ENCODE measurements at regions not wholly inside any gene's neighbourhood (a gene's known extent, or its start where the extent isn't known, plus 50 kb on each side); places are given as distances from the start of the nearest gene placed in this dataset.

DNA sequence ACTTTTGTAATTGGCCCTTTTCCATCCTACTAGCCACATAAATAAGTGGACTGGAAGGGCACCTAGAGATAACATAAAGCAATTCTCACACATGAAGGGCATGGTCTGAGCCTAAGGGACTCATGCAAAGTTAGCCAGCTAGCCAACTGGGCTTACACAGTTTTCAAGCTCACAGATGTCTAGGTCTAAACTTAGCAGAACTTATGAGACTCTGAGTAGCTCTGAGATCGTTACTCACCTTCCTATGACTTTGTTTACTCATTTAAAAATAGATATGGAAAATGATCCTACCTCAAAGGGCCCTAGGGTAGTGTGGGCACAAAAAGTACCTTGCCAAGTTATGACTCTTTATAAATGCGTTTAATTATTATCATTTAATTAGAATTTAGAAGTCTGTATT is 410.4 kb upstream of the MPDZ start:
- WGBS, 10 experiments: 22 to 100% (median 67%) methylated on average over 1 to 2 of the region's 2 CpGs; no CpG with 5 or more reads in 1 of the 10 experiments
- peaks cover 0 to 3% of the 10 kb centered on the region in 2 donors for H3K4me1 ChIP-seq (replicated peaks in 1 of 2)
- no peak overlapping the region for H3K27ac ChIP-seq
- no peak overlapping the region for H3K4me3 ChIP-seq
- no peak for ATAC-seq (replicated peaks in 6 of 8)
- in situ Hi-C loops (cut with MboI; ENCODE audit: low pct_unique_long_range_greater_than_20kb in 2 of 9, low sequenced_read_pairs in 9 of 9, unreplicated experiment in 9 of 9): loop anchor here in 1 of 9 experiments (10.0 to 25.0 kb wide), 2 partner anchors 103 to 255 kb away; no protein-coding TSS in a partner anchor

DNA sequence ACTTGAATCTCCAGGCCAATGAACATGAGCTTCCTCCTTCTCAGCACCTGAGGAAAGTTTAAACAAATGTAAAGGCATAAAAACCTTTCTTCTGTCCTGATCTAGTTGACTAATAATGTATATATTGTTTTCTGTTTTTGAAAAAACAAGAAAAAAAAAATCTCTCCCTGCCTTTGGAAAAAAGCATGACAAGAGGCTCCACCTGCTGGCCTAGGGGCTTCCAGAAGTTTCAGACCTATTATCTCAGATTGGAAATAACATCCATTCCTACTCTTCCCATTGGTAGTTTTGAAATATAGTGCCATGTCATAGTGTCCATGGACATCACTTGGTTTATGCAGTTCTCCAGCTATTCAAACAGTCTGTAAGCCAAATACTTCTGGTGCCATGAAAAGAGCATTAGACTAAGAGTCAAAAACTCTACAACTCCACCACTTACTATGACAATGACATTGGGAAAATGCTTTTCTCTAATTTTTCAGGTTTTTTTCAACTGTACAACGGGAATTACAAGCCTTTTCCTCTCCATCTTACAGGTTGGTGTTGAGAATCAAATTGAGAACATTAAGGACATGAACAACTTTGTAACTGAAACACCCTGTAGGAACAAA is 409.6 kb upstream of the MPDZ start:
- in situ Hi-C loops (cut with MboI; ENCODE audit: low pct_unique_long_range_greater_than_20kb in 2 of 9, low sequenced_read_pairs in 9 of 9, unreplicated experiment in 9 of 9): loop anchor here in 1 of 9 experiments (25.0 kb wide), 1 partner anchor 102 kb away; no protein-coding TSS in a partner anchor
- 0 to 80% (median 47%) methylated on average over 1 of the region's 1 CpG; no CpG with 5 or more reads in 2 of the 10 experiments for whole genome bisulfite sequencing, 10 experiments
- H3K4me3 ChIP-seq: no peak overlapping the region
- peaks cover 0 to 3% of the 10 kb centered on the region in 2 donors for H3K4me1 ChIP-seq (replicated peaks in 1 of 2)
- peak in 4 of 8 experiments; percentile 18 to 50 (median 46) for ATAC-seq (replicated peaks in 6 of 8)
- H3K27ac ChIP-seq: no peak overlapping the region

DNA sequence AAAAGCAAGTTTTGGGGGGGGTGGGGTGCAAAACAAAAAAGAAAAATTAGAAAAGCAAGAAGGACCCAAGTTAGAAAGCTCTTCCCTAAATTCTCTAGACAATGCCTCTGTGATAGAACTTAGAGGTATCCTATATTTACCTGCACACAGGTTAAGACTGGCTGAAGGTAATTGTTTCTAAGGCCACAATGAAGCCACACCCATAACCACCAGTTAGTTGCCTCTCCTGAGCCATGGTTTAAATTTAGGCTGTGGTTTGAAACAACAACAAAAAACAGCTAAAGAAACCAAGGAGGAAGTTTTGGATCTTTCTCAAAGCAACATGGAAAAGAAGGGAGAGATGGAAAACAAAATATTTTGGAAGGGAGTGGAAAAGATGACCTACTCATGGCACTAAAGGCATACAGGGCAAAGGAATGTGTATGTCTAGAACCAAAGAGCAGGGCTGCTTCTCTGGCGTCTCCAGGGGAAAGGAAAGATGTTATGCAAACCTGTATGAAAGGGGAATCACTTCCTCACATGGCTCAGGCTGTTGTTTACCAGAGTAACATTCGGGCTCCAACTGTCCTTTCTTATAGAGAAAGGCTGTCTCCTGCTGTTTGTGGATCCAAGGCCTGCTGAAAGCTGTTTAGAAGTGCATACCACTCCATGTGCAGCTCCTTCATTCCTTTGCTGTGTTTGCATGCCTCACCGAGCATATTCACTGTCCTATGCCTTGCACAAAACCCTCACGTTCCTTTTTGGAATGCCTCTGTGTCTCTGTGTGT is 408.9 kb upstream of the MPDZ start:
- in situ Hi-C loops (cut with MboI; ENCODE audit: low pct_unique_long_range_greater_than_20kb in 2 of 9, low sequenced_read_pairs in 9 of 9, unreplicated experiment in 9 of 9): loop anchor here in 1 of 9 experiments (25.0 kb wide), 1 partner anchor 101 kb away; no protein-coding TSS in a partner anchor
- peaks cover 0 to 3% of the 10 kb centered on the region in 2 donors for H3K4me1 ChIP-seq (replicated peaks in 1 of 2)
- peak in 7 of 8 experiments; percentile 23 to 98 (median 63) for ATAC-seq (replicated peaks in 6 of 8)
- 14 to 66% (median 24%) methylated on average over 1 to 3 of the region's 4 CpGs for WGBS, 10 experiments
- H3K27ac ChIP-seq: no peak overlapping the region
- H3K4me3 ChIP-seq: no peak overlapping the region

DNA sequence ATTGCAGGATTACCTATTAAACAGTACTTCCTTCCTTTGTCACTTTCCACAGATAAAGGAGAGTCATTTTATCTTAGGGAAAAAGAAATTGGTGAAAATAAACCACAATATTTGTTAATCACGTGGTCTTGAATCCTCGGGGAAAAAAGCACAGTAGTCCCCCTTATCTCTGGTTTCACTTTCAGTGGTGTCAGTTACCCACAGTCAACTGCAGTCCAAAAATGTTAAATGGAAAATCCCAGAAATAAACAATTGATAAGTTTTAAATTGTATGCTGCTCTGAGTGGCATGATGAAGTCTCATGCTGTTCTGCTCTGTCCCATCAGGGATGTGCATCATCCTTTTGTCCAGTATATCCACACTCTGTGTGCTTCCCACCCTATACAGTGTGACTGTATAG is 405.2 kb upstream of the MPDZ start:
- ATAC-seq (replicated peaks in 6 of 8): no peak
- Histone ChIP-seq H3K4me3 (no peak overlapping the region), H3K27ac (no peak overlapping the region), H3K4me1 (replicated peaks in 1 of 2) (peaks cover 0 to 3% of the 10 kb centered on the region in 2 donors)
- in situ Hi-C loops (cut with MboI; ENCODE audit: low pct_unique_long_range_greater_than_20kb in 2 of 9, low sequenced_read_pairs in 9 of 9, unreplicated experiment in 9 of 9): loop anchor here in 1 of 9 experiments (25.0 kb wide), 1 partner anchor 97 kb away; no protein-coding TSS in a partner anchor
- 30 to 100% (median 95%) methylated on average over 1 to 2 of the region's 2 CpGs; no CpG with 5 or more reads in 2 of the 10 experiments for WGBS, 10 experiments

DNA sequence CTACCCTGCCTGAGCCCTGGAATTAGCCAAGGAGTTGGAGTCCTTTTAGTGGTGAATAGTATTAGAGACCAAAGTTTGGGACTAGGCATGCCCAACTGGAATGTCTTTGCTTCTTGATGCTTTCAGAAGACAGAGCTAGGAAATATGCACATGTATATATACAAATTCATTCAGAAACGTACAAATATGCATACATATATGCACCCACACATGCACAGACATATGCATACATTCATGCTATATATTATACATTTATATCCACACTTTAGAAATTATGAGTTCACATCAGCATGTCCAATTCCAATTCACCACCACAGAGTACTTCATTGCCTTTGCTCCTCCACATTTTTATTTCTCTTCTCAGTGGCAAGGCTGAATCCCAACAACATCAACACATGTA is 398.3 kb upstream of the MPDZ start:
- H3K27ac ChIP-seq: no peak overlapping the region
- no peak overlapping the region for H3K4me3 ChIP-seq
- in situ Hi-C loops (cut with MboI; ENCODE audit: low pct_unique_long_range_greater_than_20kb in 2 of 9, low sequenced_read_pairs in 9 of 9, unreplicated experiment in 9 of 9): loop anchor here in 1 of 9 experiments (25.0 kb wide), 1 partner anchor 90 kb away; no protein-coding TSS in a partner anchor
- ATAC-seq (replicated peaks in 6 of 8): peak in 1 of 8 experiments; percentile 95
- WGBS, 10 experiments: 0 to 88% (median 53%) methylated on average over 1 of the region's 1 CpG; no CpG with 5 or more reads in 2 of the 10 experiments
- no peaks in the 10 kb centered on the region for H3K4me1 ChIP-seq (replicated peaks in 1 of 2)

DNA sequence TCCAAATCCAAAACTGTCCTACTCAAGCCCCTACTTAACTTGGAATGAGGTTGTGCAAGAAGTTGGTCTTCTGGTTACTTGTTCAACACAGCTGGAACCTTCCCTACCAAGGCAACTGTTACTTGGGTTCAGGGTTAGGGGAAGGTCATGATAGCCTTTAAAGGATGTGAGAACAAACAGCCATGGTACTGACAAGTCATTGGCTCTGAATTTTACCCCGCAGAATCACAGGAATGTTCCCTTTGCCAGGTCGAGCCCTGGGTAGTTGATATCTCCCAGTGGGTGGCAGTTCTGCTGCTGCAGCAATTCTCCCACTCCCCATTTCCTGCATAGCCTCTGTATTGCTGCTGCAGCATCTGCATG is 396.1 kb upstream of the MPDZ start:
- 14 to 73% (median 57%) methylated on average over 1 to 2 of the region's 2 CpGs; no CpG with 5 or more reads in 6 of the 10 experiments for WGBS, 10 experiments
- H3K4me1 ChIP-seq (replicated peaks in 1 of 2): no peaks in the 10 kb centered on the region
- no peak for ATAC-seq (replicated peaks in 6 of 8)
- in situ Hi-C loops (cut with MboI; ENCODE audit: low pct_unique_long_range_greater_than_20kb in 2 of 9, low sequenced_read_pairs in 9 of 9, unreplicated experiment in 9 of 9): loop anchor here in 1 of 9 experiments (25.0 kb wide), 1 partner anchor 88 kb away; no protein-coding TSS in a partner anchor
- H3K27ac ChIP-seq: no peak overlapping the region
- H3K4me3 ChIP-seq: no peak overlapping the region

DNA sequence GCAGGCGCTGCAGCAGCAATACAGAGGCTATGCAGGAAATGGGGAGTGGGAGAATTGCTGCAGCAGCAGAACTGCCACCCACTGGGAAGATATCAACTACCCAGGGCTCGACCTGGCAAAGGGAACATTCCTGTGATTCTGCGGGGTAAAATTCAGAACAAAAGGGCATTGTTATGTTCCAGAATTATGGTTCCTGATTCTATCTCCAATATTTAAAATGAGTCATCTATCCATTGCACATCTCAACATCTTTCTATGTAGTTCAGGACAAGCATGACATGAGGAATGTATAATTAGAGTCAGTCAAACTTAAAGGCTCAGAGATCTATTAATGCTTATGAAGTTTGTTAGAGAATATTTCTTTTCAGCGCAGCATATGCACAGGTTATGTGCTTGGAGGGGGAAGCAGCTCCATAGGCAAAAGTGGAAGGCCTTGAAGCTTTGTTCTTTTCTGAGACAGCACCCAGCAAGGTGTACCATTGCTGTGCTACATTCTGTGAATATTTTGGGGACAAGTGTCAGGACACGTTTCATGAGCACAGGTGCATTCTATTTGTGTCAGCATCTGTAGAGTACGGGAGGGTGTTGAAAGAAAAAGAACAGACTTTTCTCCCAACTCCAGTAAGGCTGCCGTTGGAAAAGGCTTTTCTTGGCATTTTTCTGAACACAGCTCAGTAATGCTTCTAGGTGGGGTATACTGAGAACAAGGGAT is 395.6 kb upstream of the MPDZ start:
- in situ Hi-C loops (cut with MboI; ENCODE audit: low pct_unique_long_range_greater_than_20kb in 2 of 9, low sequenced_read_pairs in 9 of 9, unreplicated experiment in 9 of 9): loop anchor here in 1 of 9 experiments (25.0 kb wide), 1 partner anchor 88 kb away; no protein-coding TSS in a partner anchor
- no peak overlapping the region for H3K27ac ChIP-seq
- no peaks in the 10 kb centered on the region for H3K4me1 ChIP-seq (replicated peaks in 1 of 2)
- H3K4me3 ChIP-seq: no peak overlapping the region
- 43 to 100% (median 77%) methylated on average over 1 to 7 of the region's 7 CpGs; no CpG with 5 or more reads in 2 of the 10 experiments for WGBS, 10 experiments
- no peak for ATAC-seq (replicated peaks in 6 of 8)

DNA sequence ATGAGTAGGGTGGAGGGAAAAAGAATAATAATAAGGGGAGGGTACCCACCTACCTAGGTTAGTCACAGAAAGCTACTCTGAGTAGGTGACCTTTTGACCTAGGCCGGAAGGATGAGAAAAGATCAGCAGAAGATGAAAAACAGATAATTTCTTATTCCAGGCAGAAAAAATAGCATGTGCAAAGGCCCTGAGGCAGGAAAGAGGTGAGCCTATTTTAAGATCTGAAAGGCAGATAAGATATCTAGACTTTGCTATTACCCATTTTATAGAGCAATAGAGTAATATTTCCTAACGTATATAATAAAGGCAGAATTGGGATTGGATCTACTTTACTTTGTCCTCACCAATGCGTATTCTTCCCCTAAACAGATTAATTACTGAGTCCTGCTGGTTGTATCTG is 393.9 kb upstream of the MPDZ start:
- no peak for ATAC-seq (replicated peaks in 6 of 8)
- in situ Hi-C loops (cut with MboI; ENCODE audit: low pct_unique_long_range_greater_than_20kb in 2 of 9, low sequenced_read_pairs in 9 of 9, unreplicated experiment in 9 of 9): no loop called here
- Histone ChIP-seq H3K4me1 (replicated peaks in 1 of 2) (no peaks in the 10 kb centered on the region), H3K4me3 (no peak overlapping the region), H3K27ac (no peak overlapping the region)
- 0 to 100% (median 56%) methylated on average over 1 to 3 of the region's 3 CpGs for WGBS, 10 experiments

DNA sequence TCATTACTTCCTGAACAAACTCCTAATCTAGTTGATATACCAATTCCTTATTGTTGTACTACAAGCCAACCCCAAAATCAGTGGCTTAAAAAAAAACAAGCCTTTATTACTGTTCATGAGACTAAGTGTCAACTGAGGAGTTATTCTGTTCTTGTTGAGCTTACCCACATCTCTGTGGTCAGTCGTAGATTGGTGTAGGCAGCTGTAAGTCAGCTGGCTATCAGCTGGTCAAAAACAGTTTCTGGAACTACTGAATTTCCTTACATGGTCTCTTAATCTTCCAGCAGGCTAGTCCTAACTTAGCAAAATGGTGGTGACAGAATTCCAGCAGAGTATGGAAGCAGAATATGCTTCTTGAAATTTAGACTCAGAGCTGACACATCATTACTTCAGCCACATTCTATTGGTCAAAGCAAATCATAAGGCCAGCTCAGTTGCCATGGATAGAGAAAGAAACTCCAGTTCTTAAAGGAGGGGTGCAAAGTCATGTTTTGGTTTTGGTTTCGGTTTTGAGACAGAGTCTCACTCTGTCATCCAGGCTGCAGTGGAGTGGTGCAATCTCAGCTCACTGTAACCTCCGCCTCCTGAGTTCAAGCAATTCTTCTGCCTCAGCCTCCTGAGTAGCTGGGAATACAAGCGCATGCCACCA is 386.1 kb upstream of the MPDZ start:
- in situ Hi-C loops (cut with MboI; ENCODE audit: low pct_unique_long_range_greater_than_20kb in 2 of 9, low sequenced_read_pairs in 9 of 9, unreplicated experiment in 9 of 9): no loop called here
- ATAC-seq (replicated peaks in 6 of 8): peak in 2 of 8 experiments; percentile 98 to 100
- 55 to 100% (median 94%) methylated on average over 1 to 4 of the region's 4 CpGs; no CpG with 5 or more reads in 1 of the 10 experiments for WGBS, 10 experiments
- Histone ChIP-seq H3K4me1 (replicated peaks in 1 of 2) (no peaks in the 10 kb centered on the region), H3K27ac (no peak overlapping the region), H3K4me3 (no peak overlapping the region)

DNA sequence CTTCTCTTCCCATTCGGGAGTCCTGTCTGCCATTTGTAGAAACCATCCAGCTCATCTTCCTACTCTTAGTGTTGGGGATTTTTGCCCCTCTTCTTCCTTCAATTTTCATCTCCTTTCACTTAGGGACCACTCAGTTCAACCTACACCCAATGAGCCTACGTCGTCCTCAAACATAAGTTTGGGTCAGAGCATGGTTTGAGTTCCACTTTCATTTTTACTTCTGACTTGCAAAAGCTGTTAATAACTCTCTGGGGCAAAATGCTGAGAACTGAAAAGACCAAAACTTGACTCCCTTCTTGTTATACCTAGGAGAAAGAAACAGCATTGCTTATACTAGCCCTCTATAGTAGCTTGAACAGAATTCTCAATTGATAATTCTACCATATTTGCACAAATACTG is 381.5 kb upstream of the MPDZ start:
- 22 to 100% (median 92%) methylated on average over 1 to 3 of the region's 3 CpGs for WGBS, 10 experiments
- ATAC-seq (replicated peaks in 6 of 8): no peak
- H3K27ac ChIP-seq: no peak overlapping the region
- in situ Hi-C loops (cut with MboI; ENCODE audit: low pct_unique_long_range_greater_than_20kb in 2 of 9, low sequenced_read_pairs in 9 of 9, unreplicated experiment in 9 of 9): no loop called here
- no peaks in the 10 kb centered on the region for H3K4me1 ChIP-seq (replicated peaks in 1 of 2)
- H3K4me3 ChIP-seq: no peak overlapping the region

DNA sequence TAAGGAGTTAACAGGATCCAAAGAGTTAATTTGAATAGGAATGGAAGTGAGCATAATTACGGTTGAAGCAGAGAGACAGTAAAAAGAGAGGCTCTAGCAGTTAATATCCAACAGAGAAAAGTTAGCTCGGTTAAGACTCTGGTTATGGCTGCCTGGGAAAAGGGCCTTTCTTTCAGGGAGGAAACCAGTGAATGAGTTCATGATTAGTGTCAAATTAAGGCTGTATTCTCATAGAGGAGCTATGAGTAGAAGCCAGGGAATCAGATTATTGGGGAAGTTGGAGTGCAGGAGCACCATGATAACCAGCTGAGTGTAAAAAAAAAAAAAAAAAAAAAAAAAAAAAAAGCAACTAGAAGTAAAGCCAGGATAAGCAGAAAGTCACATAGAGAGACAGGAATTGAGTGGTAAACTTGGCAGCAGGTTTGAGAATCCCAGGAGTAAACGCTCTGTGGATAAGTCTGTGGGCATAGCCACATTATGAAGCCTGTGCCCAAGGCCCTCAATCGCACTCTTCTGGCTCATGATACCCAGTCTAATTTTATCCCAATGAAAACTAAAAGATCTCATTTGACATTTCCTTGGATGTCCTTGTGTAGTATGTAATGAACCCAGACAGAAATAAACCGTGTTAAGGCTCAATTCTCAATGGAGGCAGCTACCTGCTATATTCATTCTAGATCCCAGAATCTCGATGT is 372.6 kb upstream of the MPDZ start:
- H3K4me1 ChIP-seq (replicated peaks in 1 of 2): no peaks in the 10 kb centered on the region
- 28 to 90% (median 74%) methylated on average over 2 to 6 of the region's 6 CpGs for WGBS, 10 experiments

DNA sequence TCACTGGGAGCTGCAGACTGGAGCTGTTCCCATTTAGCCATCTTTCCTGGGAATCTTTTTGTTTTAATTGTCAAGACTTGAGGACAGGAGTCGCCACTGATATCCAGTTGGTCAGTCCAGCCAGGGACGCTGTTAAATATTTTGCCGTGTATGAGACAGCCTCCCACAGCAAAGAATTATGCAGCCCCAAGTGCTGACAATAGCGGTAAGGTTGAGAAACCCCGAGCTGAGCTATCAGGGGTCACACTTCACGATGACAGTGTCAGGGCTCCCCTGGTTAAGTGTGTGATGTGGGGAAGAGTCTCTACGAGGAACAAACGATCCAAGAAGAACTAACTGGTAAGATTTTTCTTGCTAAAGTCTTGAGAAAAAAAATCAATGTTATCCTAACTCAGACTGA is 372.0 kb upstream of the MPDZ start:
- no peaks in the 10 kb centered on the region for H3K4me1 ChIP-seq (replicated peaks in 1 of 2)
- in situ Hi-C loops (cut with MboI; ENCODE audit: low pct_unique_long_range_greater_than_20kb in 2 of 9, low sequenced_read_pairs in 9 of 9, unreplicated experiment in 9 of 9): no loop called here
- no peak for ATAC-seq (replicated peaks in 6 of 8)
- WGBS, 10 experiments: 39 to 100% (median 86%) methylated on average over 2 to 8 of the region's 8 CpGs
- H3K4me3 ChIP-seq: no peak overlapping the region
- no peak overlapping the region for H3K27ac ChIP-seq

More for the DNA sequence above, 372.6 kb upstream of the MPDZ start:
- no peak overlapping the region for H3K27ac ChIP-seq
- no peak overlapping the region for H3K4me3 ChIP-seq
- in situ Hi-C loops (cut with MboI; ENCODE audit: low pct_unique_long_range_greater_than_20kb in 2 of 9, low sequenced_read_pairs in 9 of 9, unreplicated experiment in 9 of 9): no loop called here
- no peak for ATAC-seq (replicated peaks in 6 of 8)

All from motor neuron (in vitro differentiated cells).